Activated T-cell treated with anti-CD3 and anti-CD28 coated beads, Interleukin-2, amount 50 U/mL, for 24 hours (primary cell): ENCODE measurements at regions not wholly inside any gene's neighbourhood (a gene's known extent, or its start where the extent isn't known, plus 50 kb on each side); places are given as distances from the start of the nearest gene placed in this dataset.
A peak's percentile ranks its signal among the peaks of the same experiment; 100 is the strongest.

ENCODE experiments used
- DNase-seq: peaks from one replicate; pipeline ENCODE4 v3.0.0-alpha.2; 2020
- H3K27ac Mint-ChIP-seq: 2 replicates; pipeline ENCODE4 v1.8.0; 2020; ENCODE audit warnings: mild to moderate bottlenecking, mixed read lengths
- H3K27me3 Mint-ChIP-seq: 2 replicates; pipeline ENCODE4 v1.8.0; 2020; ENCODE audit warnings: mixed read lengths
- H3K36me3 Mint-ChIP-seq: 2 replicates; pipeline ENCODE4 v1.8.0; 2020; ENCODE audit warnings: low read depth, mixed read lengths
- H3K4me1 Mint-ChIP-seq: 2 replicates; pipeline ENCODE4 v1.8.0; 2020; ENCODE audit warnings: low read depth, mixed read lengths
- H3K4me3 Mint-ChIP-seq: 2 replicates; pipeline ENCODE4 v1.8.0; 2020; ENCODE audit warnings: mild to moderate bottlenecking, moderate library complexity, mixed read lengths
- H3K9me3 Mint-ChIP-seq: 2 replicates; pipeline ENCODE4 v1.8.0; 2020; ENCODE audit warnings: mixed read lengths

DNA sequence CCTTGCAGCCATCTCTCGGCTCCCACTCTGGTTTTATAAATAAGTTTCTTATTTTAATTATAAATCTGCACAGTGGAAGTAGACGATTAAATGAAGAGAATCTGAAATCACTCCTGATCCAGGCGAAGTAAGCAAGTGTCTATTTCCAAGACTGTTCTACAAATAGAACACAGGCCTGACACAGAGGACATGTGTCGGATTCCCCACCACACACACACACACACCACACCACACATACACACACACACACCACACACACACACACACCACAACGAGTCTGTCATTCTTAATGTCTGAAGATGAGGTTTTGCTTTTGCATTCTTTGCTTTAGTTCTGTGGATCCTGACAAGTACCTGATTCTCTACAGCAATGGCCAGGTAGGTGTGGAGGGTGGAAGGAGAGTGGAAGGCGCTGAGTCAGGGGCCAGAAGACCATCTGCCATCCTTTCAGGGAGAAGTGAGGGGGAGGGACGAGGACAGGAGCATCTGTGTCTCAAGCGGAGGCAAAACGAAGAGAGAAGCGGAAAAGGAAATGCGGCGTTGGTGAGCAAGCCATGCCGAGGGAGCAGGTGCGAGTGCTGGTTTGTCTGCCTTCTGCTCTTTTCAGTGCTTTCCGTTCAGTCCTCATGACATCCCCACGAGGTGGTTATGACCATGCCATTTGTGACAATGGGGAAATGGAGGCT, 110.2 kb downstream of the TEX26 start:
- DNase-seq, result no peak
- no peaks in the 10 kb centered on the region for H3K36me3 Mint-ChIP-seq
- no peaks in the 10 kb centered on the region for H3K9me3 Mint-ChIP-seq
- H3K27me3 Mint-ChIP-seq, result peaks cover 4% of the 10 kb centered on the region
- H3K4me1 Mint-ChIP-seq, result peaks cover 73% of the 10 kb centered on the region
- peak overlapping the region; percentile 23 for H3K27ac Mint-ChIP-seq
- no peak overlapping the region for H3K4me3 Mint-ChIP-seq

DNA sequence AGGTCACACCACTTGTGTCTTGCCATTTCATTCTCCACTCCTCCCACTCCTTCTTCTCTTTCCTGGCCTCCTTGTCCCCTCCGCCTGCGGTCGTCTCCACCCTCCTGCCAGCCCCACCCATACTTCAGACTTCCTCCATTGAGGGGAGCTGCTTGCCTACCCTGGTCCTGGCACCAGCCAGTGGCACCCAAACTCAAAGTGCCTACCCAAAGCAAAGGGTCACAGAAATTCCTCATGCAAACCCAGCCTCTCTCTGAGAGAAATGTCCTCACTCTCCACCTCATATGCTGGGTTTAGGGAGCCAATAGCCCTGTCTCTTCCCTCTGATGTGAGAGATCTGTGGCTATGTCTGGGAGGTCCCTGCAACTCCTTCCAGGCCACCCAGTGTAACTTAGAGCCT, 109.6 kb downstream of the TEX26 start:
- H3K27me3 Mint-ChIP-seq, result peaks cover 7% of the 10 kb centered on the region
- peaks cover 79% of the 10 kb centered on the region for H3K4me1 Mint-ChIP-seq
- no peak overlapping the region for H3K27ac Mint-ChIP-seq
- H3K4me3 Mint-ChIP-seq, result no peak overlapping the region
- H3K9me3 Mint-ChIP-seq, result no peaks in the 10 kb centered on the region
- DNase-seq, result no peak
- H3K36me3 Mint-ChIP-seq, result no peaks in the 10 kb centered on the region

DNA sequence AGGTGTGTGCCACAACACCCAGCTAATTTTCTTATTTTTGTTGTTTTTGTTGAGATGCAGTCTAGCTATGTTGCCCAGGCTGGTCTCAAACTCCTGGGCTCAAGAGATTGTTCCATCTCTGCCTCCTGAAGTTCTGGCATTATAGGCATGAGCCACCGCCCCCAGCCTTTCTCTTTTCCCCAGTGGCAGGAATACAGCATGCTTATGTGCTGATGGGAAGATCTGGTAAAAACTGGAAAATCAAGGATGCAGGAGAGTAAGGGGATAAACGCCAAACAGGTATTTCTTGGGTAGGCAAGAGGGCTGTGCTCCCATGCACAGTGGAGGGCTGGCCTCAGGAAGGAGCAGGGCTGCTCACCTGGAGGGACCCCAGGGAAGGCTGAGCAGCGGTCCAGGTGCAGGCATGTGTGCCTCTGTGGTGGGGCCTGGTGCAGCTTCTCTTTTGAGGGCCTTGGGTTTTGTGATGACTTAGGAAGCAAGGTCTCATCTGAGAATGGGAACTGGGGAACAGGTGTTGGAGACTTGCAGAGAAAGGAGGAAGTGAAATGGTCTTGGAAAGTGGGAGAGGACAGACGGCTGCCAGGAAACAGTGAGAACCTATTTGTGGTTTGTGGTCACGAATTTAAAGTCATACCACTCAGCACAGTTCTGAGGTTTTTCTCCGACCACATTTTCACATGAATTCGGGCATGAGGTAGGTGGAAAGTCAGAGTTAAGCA, 106.5 kb downstream of the TEX26 start:
- Mint-ChIP-seq H3K4me3 (peak overlapping the region; percentile 23), H3K4me1 (peaks cover 64% of the 10 kb centered on the region), H3K36me3 (no peaks in the 10 kb centered on the region), H3K9me3 (no peaks in the 10 kb centered on the region), H3K27me3 (peaks cover 17% of the 10 kb centered on the region), H3K27ac (peak overlapping the region; percentile 74)
- peak; percentile 54 for DNase-seq

DNA sequence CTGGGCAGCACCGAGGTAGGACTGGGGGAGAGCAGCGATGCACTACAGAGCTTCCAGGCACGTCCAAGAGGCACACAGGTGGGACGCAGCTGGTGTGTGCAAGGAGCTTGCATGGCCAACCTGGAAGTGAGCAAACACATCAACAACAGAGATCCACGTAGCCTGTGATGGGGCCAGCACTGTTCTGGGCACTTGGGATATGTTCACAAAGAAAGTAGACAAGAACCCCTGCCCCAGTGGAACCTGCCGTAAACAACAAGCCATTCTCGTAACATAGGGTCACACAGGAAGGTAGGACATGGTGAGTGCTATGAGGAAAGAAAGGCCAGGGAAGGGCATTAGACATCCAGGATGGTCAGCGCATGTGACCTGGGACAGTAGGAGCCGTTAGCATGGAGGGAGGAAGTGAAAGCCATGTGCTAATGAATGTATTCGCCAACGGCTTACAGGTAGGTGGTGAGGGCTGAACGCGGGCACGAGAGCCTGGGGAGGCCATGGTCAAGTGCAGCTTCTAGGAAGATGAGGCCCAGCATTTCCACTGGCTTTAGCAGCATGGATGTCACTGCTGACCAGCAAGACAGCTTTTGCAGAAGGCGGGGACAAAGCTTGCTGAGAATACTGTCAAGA, 105.5 kb downstream of the TEX26 start:
- no peak overlapping the region for H3K27ac Mint-ChIP-seq
- peaks cover 55% of the 10 kb centered on the region for H3K4me1 Mint-ChIP-seq
- no peaks in the 10 kb centered on the region for H3K36me3 Mint-ChIP-seq
- H3K9me3 Mint-ChIP-seq, result no peaks in the 10 kb centered on the region
- no peak overlapping the region for H3K4me3 Mint-ChIP-seq
- DNase-seq, result no peak
- peaks cover 17% of the 10 kb centered on the region for H3K27me3 Mint-ChIP-seq

DNA sequence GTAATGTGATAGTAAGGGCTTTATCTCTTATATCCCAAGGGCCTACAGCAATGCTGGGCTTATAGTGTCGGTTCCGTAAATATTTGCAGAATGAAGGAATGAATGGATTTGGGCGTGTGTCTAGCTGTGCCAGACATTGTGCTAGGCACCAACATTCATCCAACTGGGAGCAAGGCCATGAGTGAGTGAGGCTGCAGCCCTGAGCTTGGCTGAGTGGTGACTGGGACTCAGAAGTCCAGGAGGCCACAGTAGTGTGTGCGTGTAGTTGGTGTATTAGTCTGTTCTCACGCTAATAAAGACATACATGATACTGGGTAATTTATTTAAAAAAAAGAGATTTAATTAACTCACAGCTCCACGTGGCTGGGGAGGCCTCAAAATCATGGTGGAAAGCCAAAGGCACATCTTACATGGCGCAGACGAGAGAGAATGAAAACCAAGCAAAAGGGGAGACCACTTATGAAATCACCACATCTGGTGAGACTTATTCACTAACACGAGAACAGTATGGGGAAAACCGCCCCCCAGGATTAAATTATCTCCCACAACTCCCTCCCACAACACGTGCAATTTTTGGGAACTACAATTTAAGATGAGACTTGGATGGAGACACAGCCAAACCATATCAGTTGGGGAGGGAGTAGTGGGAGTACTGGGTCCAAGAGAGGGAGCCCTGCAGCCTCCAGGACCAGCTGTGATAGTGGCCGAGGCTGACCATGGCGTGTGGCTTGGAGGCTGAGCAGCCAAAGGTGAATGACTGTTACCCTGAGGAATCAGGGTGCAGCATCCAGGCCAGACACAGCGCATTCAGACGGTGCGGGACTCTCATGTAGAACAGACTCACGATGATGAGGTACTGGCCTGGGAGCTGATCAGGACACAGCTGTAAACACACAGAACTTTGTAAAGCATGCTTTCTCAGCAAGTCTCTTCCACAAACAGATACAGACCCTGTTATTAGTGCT, 104.6 kb downstream of the TEX26 start:
- H3K36me3 Mint-ChIP-seq, result no peaks in the 10 kb centered on the region
- DNase-seq, result no peak
- H3K9me3 Mint-ChIP-seq, result no peaks in the 10 kb centered on the region
- H3K27me3 Mint-ChIP-seq, result peaks cover 22% of the 10 kb centered on the region
- H3K27ac Mint-ChIP-seq, result no peak overlapping the region
- H3K4me1 Mint-ChIP-seq, result peaks cover 46% of the 10 kb centered on the region
- no peak overlapping the region for H3K4me3 Mint-ChIP-seq

DNA sequence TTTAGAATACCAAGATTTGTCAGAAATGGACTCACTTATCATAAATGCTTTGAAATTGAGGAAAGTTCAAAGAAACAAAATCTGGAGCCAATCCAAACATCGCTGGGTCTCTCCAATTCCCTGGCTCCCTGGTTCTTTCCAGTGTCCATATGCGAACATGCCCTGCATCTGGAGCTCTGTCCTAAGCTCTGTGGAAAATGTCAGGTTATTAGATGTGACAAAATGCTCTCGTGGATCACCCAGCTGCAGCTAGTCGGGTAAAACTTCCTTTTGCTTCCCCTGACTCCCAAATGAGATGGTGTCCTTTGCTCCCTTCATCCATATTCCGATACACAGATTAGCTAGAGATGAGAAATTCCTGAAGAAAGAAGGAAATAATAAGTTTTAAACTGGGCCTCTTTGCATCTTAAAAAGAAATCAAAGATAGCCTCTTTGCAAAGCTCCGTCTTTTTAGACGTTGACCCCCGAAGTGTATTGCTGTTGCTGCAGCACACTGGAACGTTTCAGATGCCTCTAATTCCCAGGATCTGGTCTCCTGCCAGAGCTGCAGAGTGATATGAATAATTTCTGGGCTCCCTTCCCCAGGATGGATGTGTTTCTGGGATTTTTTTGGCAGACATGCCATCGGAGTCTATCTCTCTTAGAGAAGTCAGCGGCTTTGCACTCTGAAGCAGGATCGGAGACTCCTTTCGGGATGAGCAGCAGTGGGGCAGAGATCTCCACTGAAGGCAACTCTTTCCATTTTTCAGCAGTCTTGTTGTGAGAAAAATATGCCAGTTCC, 102.9 kb downstream of the TEX26 start:
- Mint-ChIP-seq H3K27ac (no peak overlapping the region), H3K36me3 (no peaks in the 10 kb centered on the region), H3K4me1 (peaks cover 37% of the 10 kb centered on the region), H3K9me3 (no peaks in the 10 kb centered on the region), H3K27me3 (peaks cover 22% of the 10 kb centered on the region), H3K4me3 (no peak overlapping the region)
- DNase-seq, result no peak

DNA sequence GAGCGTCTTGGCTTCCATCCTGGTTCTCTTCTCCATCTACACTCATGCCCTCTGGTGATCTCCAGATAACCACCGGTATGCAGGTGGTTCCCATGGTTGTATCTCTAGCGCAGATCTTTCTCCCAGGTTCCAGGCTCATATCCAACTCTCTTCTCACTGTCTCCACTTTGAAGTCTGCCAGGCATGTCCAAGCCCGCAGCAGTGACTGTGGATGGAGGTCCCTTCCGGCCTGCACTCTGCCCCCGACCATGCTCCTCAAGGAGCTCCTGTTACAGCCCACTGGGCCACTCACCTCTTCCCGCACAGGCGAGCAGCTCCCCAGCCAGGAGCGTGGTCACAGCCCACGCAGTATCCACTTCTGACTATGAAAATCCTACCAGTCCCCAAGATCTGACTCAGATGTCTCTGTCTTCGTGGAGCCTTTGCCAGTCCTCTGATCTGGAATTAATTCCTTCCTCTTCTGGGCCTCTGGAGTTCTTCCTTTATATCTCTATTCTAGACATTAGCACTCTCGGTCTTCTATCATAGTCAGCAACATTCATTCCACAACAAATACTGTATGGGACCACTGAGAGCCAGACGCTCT, 100.2 kb downstream of the TEX26 start:
- no peaks in the 10 kb centered on the region for H3K36me3 Mint-ChIP-seq
- no peaks in the 10 kb centered on the region for H3K9me3 Mint-ChIP-seq
- H3K4me3 Mint-ChIP-seq, result no peak overlapping the region
- no peak for DNase-seq
- H3K27me3 Mint-ChIP-seq, result peaks cover 18% of the 10 kb centered on the region
- H3K4me1 Mint-ChIP-seq, result peaks cover 10% of the 10 kb centered on the region
- no peak overlapping the region for H3K27ac Mint-ChIP-seq

DNA sequence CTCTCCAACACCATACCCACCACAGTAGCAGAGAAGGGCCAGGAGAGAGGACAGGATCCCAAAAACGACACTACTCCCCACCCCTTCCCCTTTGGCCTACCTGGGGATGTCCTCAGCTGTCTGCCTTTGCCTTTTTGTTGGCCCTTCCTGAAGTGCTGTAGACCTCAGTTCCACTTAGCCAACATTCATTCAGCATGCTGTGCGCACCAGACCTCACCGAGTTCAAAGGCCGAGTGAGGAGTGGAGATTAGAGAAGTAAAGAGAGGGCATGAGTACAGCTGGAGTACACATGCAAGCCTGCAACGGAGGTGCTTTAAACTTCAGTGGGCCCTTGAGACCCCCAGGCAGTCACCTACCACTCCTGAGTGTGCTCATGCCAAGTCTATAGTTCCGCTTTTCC, 99.0 kb downstream of the TEX26 start:
- Mint-ChIP-seq H3K9me3 (no peaks in the 10 kb centered on the region), H3K4me3 (no peak overlapping the region), H3K27ac (no peak overlapping the region), H3K36me3 (no peaks in the 10 kb centered on the region), H3K4me1 (no peaks in the 10 kb centered on the region), H3K27me3 (peaks cover 16% of the 10 kb centered on the region)
- DNase-seq, result no peak

DNA sequence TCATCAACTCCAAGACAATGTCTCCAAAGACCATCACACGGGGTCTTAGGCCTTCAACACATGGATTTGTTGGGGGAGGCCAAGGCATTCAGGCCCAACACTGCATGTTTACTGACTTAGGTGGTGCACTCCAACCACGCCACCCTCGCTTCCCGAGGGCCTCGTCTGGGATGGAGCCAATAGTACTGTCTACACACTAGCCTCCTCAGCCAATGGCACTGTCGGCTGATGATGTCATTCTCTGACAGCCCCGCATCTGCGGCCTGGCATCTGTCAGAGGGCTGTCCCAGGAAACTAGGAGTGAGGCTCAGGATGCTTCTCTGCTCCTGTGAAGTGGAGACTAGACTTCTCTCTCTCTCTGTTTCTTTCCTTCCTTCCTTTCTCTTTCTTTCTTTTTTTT, 96.6 kb downstream of the TEX26 start:
- H3K4me3 Mint-ChIP-seq, result no peak overlapping the region
- H3K27ac Mint-ChIP-seq, result no peak overlapping the region
- DNase-seq, result no peak

DNA sequence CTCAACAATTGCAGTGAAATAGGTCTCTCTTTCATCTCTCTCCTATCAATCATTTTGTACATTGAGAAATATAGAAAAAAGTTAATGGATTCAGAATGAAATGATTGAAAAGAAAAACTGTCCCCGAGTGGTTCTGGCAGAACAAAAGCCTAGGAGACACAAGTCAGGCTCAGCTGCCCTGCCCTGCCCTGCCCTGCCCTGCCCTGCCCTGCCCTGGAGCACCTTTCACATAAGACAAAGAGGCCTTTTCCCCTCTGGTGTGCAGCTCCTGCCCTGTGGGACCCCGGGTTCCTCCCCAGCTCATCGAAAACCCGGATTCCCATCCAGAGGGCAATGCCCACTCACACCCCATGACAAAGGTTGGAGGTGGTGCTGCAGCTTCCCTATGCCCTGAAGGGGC, 94.7 kb downstream of the TEX26 start:
- no peak overlapping the region for H3K27ac Mint-ChIP-seq
- peaks cover 12% of the 10 kb centered on the region for H3K27me3 Mint-ChIP-seq
- no peaks in the 10 kb centered on the region for H3K9me3 Mint-ChIP-seq
- no peak overlapping the region for H3K4me3 Mint-ChIP-seq
- no peaks in the 10 kb centered on the region for H3K4me1 Mint-ChIP-seq
- DNase-seq, result no peak
- no peaks in the 10 kb centered on the region for H3K36me3 Mint-ChIP-seq

More for the DNA sequence above, 96.6 kb downstream of the TEX26 start:
- Mint-ChIP-seq H3K36me3 (no peaks in the 10 kb centered on the region), H3K4me1 (no peaks in the 10 kb centered on the region), H3K9me3 (no peaks in the 10 kb centered on the region), H3K27me3 (peaks cover 8% of the 10 kb centered on the region)
